HEK293T (cell line): ENCODE measurements at regions not wholly inside any gene's neighbourhood (a gene's known extent, or its start where the extent isn't known, plus 50 kb on each side); places are given as distances from the start of the nearest gene placed in this dataset.

ENCODE experiments used
- CTCF ChIA-PET: fragments of 350-600 bp; formaldehyde crosslinking; extraction: SDS; loops from one replicate; lab custom pipeline; 2021; ENCODE audit warnings: antibody characterized with exemption, inconsistent platforms; lab: Yijun Ruan, JAX
- POLR2A ChIA-PET: fragments of 350-600 bp; formaldehyde crosslinking; extraction: SDS; loops from one replicate; lab custom pipeline; 2020; ENCODE audit warnings: antibody characterized with exemption, inconsistent platforms; lab: Yijun Ruan, JAX
- DNase-seq: peaks from one replicate; pipeline ENCODE4 v3.0.0; 2012; ENCODE audit warnings: mixed read lengths; ENCODE audit errors: extremely low spot score
- ARNT ChIP-seq: fragments of 450-650 bp; IDR thresholded peaks from 2 replicates; pipeline ENCODE4 v1.6.1; 2017; ENCODE audit warnings: mild to moderate bottlenecking
- BHLHE40 ChIP-seq: fragments of 450-650 bp; IDR thresholded peaks from 2 replicates; pipeline ENCODE4 v1.6.1; 2016; ENCODE audit warnings: mild to moderate bottlenecking, moderate library complexity, borderline replicate concordance
- CTBP1 ChIP-seq: fragments of 450-650 bp; IDR thresholded peaks from 2 replicates; pipeline ENCODE4 v1.6.1; 2016; ENCODE audit warnings: borderline replicate concordance
- ELF4 ChIP-seq: fragments of 450-650 bp; IDR thresholded peaks from 2 replicates; pipeline ENCODE4 v1.6.1; 2017; ENCODE audit warnings: antibody characterized with exemption
- FOXA1 ChIP-seq: fragments of 450-650 bp; IDR thresholded peaks from 2 replicates; pipeline ENCODE4 v1.6.1; 2016; ENCODE audit warnings: mild to moderate bottlenecking
- FOXK2 ChIP-seq: fragments of 450-650 bp; IDR thresholded peaks from 2 replicates; pipeline ENCODE4 v1.6.1; 2016; ENCODE audit warnings: mild to moderate bottlenecking
- FOXM1 ChIP-seq: fragments of 450-650 bp; IDR thresholded peaks from 2 replicates; pipeline ENCODE4 v1.6.1; 2017; ENCODE audit warnings: mild to moderate bottlenecking, borderline replicate concordance
- HDGF ChIP-seq: fragments of 450-650 bp; IDR thresholded peaks from 2 replicates; pipeline ENCODE4 v1.6.1; 2017; ENCODE audit warnings: antibody characterized with exemption, borderline replicate concordance
- L3MBTL2 ChIP-seq: fragments of 450-650 bp; conservative IDR thresholded peaks from 2 replicates; pipeline ENCODE4 v1.6.1; 2016; ENCODE audit warnings: mild to moderate bottlenecking
- LEF1 ChIP-seq: fragments of 450-650 bp; IDR thresholded peaks from 2 replicates; pipeline ENCODE4 v1.6.1; 2017; ENCODE audit warnings: mild to moderate bottlenecking, borderline replicate concordance
- NFRKB ChIP-seq: fragments of 450-650 bp; IDR thresholded peaks from 2 replicates; pipeline ENCODE4 v1.6.1; 2016; ENCODE audit warnings: mild to moderate bottlenecking, moderate library complexity
- PKNOX1 ChIP-seq: fragments of 450-650 bp; IDR thresholded peaks from 2 replicates; pipeline ENCODE4 v1.6.1; 2016
- SP1 ChIP-seq: fragments of 450-650 bp; IDR thresholded peaks from 2 replicates; pipeline ENCODE4 v1.6.1; 2017
- SUZ12 ChIP-seq: fragments of 450-650 bp; IDR thresholded peaks from 2 replicates; pipeline ENCODE4 v1.6.1; 2016; ENCODE audit warnings: mild to moderate bottlenecking
- TARDBP ChIP-seq: fragments of 450-650 bp; IDR thresholded peaks from 2 replicates; pipeline ENCODE4 v1.6.1; 2016
- ZNF384 ChIP-seq: fragments of 450-650 bp; IDR thresholded peaks from 2 replicates; pipeline ENCODE4 v1.6.1; 2016

DNA sequence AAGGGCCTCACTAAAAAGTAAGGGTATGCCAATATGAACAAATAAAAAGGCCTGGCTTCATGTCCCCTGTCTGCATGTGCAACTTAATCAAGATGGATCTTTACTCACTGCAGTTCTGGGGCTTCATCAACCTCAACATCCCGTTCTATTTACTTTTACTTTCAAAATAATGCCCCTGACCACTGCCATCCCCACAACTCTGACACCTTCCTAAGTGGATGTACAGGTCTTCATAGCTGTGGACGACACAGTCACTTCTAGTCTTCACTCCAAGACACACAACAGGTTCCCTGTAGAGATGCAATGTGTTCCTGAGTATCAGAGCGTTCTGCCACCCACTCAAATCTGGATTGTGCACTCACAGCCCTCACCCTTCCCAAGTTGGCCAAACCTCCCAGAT is 136.1 kb downstream of the ENC1 start:
- POLR2A ChIA-PET = no interaction called here
- TF ChIP-seq FOXA1 = no peak
- no peak for TF ChIP-seq CTBP1
- TF ChIP-seq NFRKB = no peak
- no peak for TF ChIP-seq ZNF384
- no peak for TF ChIP-seq ELF4
- no peak for TF ChIP-seq HDGF
- TF ChIP-seq FOXK2 = no peak
- no peak for DNase-seq
- CTCF ChIA-PET = no interaction called here

- ChIA-PET POLR2A (no interaction called here), CTCF (no interaction called here)
- DNase-seq = no peak
- no peak for TF ChIP-seq TARDBP
- no peak for TF ChIP-seq ELF4
- TF ChIP-seq L3MBTL2 = no peak
These were observed 138.0 kb downstream of the ENC1 start for GRCh38 chr5:74502479-74502950.

GRCh38 chr5:74501674-74502478 is 138.7 kb downstream of the ENC1 start:
- CTCF ChIA-PET = no interaction called here
- TF ChIP-seq SP1 (no peak), ZNF384 (no peak), ARNT (no peak), CTBP1 (no peak), TARDBP (no peak), LEF1 (no peak), BHLHE40 (no peak), FOXM1 (no peak), L3MBTL2 (no peak), FOXA1 (no peak)
- POLR2A ChIA-PET = no interaction called here
- no peak for DNase-seq

- no peak for DNase-seq
- POLR2A ChIA-PET = interaction anchor here (1.6 kb wide), 1 partner anchor 140 kb away, joined by 3 read pairs; the partner anchor contains the start of gene ENC1
- CTCF ChIA-PET = interaction anchor here (0.6 kb wide), 2 partner anchors 8 to 15 kb away, joined by 3 to 4 read pairs; no protein-coding TSS in a partner anchor
- TF ChIP-seq BHLHE40 (no peak), TARDBP (no peak), ELF4 (no peak), LEF1 (no peak)
These were observed 140.2 kb downstream of the ENC1 start for GRCh38 chr5:74500110-74500917.

DNA sequence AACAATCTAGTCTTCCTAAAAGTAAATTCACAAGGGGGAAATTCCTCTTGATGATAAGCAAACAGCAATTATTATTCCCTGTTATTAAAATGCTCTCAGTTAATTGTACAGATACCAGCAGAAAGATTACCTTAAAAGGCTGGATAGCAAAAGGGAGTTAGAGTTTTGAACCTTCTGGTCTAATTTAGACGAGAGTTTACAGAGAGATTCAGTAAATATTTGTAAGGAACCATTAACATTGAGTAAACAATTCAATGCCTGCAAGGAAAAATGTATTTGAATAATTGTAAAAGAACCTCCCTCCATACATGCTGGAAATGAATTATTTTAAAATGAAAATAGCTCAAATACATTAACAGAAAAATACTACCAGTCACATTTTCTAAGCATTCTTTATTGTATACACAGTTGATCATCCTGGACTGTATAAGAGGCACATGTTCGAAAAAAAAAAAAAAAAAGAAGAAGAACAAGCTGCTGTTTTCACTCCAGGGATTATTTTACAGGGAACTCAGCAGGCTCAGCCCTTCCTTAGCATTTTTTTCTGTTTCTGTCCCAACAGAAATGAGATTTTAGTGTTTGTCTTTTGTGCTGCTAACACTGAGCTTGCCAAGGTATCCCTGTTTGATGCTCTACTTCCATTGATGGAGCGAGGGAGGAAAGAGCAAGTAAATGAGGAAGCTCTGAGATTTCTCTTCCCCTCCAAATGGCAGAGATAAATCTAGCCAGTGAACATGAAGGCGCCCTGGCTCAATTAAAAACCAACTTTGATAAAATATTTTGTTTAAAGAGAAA is 141.1 kb downstream of the ENC1 start:
- no peak for TF ChIP-seq FOXK2
- no peak for TF ChIP-seq FOXM1
- TF ChIP-seq BHLHE40 = no peak
- POLR2A ChIA-PET = interaction anchor here (1.6 kb wide), 1 partner anchor 141 kb away, joined by 3 read pairs; the partner anchor contains the start of gene ENC1
- no peak for DNase-seq
- CTCF ChIA-PET = interaction anchor here (0.6 kb wide), 2 partner anchors 9 to 16 kb away, joined by 3 to 4 read pairs; no protein-coding TSS in a partner anchor

- POLR2A ChIA-PET = no interaction called here
- no peak for TF ChIP-seq SP1
- TF ChIP-seq LEF1 = no peak
- no peak for TF ChIP-seq HDGF
- no peak for TF ChIP-seq SUZ12
- no peak for TF ChIP-seq ARNT
- no peak for TF ChIP-seq ZNF384
- TF ChIP-seq L3MBTL2 = no peak
- TF ChIP-seq FOXK2 = no peak
- no peak for TF ChIP-seq PKNOX1
- TF ChIP-seq ELF4 = no peak
- no peak for TF ChIP-seq CTBP1
- TF ChIP-seq BHLHE40 = no peak
- CTCF ChIA-PET = no interaction called here
- DNase-seq = no peak
These were observed 142.8 kb downstream of the ENC1 start for GRCh38 chr5:74497706-74498105.

DNA sequence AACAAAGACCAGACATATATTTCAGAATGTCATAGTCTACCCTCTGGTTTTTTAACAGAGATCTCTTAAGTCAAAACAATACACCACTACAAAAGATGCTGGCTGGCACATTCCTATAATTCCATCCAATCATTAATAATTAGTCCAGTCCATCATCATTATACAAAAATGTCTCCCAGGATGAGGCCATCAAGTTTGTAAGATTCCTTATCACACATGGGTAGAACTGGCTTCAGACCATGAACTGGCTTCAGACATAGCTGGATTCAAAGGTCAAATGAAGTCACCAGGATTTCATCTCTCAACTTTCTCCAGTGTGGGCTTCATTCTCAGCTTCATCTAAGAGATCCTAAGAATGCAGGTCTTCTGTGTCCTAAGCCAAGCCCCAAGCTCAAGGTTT is 147.1 kb downstream of the ENC1 start:
- ChIA-PET CTCF (no interaction called here), POLR2A (no interaction called here)
- TF ChIP-seq CTBP1 = no peak
- TF ChIP-seq FOXA1 = no peak
- TF ChIP-seq ZNF384 = no peak
- TF ChIP-seq FOXK2 = no peak
- TF ChIP-seq TARDBP = no peak
- TF ChIP-seq NFRKB = no peak
- no peak for TF ChIP-seq L3MBTL2
- TF ChIP-seq ELF4 = no peak
- no peak for DNase-seq
